ENCODE measurements at regions not wholly inside any gene's neighbourhood (a gene's known extent, or its start where the extent isn't known, plus 50 kb on each side); places are given as distances from the start of the nearest gene placed in this dataset.
"Not testable (repeated sequence)": the region's sequence is repeated elsewhere in the genome, so short reads cannot be mapped to it uniquely, and the experiment has no call there.

DNA sequence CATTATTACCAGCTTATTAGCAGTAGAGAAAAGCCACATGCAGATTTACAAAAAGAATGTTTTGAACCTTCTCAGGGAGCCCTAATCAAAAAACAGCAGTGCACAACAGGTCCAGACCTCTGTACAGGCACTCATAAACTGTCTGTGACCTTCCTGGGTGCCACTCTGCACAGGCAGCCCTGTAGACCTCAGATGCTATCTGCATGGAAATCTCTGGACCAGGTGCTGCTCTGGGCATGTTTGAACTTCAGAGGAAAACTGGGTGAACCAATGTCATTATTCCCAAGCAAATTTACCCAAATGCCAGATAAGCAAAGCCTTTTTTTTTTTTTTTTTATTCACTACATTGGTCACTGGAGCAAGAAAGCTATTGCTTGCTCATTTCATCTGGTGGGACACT is 104.2 kb downstream of the NPY start:
- H3K9me3 ChIP-seq (ENCODE audit: severe bottlenecking): no peaks in the 10 kb centered on the region
- TF ChIP-seq, protein P1, sequence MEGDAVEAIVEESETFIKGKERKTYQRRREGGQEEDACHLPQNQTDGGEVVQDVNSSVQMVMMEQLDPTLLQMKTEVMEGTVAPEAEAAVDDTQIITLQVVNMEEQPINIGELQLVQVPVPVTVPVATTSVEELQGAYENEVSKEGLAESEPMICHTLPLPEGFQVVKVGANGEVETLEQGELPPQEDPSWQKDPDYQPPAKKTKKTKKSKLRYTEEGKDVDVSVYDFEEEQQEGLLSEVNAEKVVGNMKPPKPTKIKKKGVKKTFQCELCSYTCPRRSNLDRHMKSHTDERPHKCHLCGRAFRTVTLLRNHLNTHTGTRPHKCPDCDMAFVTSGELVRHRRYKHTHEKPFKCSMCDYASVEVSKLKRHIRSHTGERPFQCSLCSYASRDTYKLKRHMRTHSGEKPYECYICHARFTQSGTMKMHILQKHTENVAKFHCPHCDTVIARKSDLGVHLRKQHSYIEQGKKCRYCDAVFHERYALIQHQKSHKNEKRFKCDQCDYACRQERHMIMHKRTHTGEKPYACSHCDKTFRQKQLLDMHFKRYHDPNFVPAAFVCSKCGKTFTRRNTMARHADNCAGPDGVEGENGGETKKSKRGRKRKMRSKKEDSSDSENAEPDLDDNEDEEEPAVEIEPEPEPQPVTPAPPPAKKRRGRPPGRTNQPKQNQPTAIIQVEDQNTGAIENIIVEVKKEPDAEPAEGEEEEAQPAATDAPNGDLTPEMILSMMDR (IDR thresholded peaks at IDR 0.05; ENCODE audit: low read depth, low read length): no peak
- no peak overlapping the region for H3K4me3 ChIP-seq (ENCODE audit: low read depth, low read length)
- H3K27ac ChIP-seq: no peak overlapping the region
- no peaks in the 10 kb centered on the region for H3K27me3 ChIP-seq (ENCODE audit: insufficient read depth, low read depth, severe bottlenecking)
- DNase-seq: no peak
- H3K36me3 ChIP-seq: no peaks in the 10 kb centered on the region

DNA sequence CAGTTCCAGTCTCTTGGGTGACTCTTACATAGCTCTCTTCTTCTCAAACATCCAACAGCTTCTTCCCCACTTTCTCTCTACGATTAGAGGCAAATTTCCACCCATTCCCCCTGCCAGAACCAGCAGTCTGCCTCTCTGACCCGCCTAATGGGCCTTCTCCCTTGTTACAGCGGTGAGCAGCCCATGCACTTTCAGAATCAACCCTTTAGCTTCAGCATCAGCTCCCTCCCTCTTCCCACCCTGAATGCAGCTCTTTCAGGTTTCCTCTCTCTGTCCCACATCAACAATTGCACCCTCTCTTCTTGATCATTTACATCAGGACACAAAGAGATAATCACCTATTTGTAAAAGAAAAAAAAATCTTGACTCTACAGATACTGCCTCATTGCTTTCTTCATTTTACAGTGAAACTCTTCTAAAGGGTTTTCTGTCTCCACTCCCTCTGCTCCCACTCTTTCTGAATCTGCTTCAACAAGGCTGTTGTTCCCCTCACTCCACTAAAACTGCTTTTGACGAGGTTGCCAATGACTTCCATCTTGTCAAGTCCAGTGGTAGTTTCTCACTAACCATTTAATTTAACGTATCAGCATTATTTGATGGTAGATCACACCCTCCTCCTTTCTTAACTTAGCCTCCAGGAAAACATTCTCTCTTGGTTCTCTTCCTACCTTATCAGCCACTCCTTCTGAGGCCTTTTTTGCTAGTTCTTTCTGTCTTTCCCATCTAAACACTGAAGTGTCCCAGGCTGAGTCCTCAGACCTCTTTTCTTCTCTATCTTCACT is 106.6 kb downstream of the NPY start:
- TF ChIP-seq, protein P1 (IDR thresholded peaks at IDR 0.05; ENCODE audit: low read depth, low read length): no peak
- Histone ChIP-seq H3K9me3 (ENCODE audit: severe bottlenecking) (no peaks in the 10 kb centered on the region), H3K27me3 (ENCODE audit: insufficient read depth, low read depth, severe bottlenecking) (no peaks in the 10 kb centered on the region), H3K36me3 (no peaks in the 10 kb centered on the region), H3K27ac (no peak overlapping the region), H3K4me3 (ENCODE audit: low read depth, low read length) (no peak overlapping the region)
- DNase-seq: no peak

DNA sequence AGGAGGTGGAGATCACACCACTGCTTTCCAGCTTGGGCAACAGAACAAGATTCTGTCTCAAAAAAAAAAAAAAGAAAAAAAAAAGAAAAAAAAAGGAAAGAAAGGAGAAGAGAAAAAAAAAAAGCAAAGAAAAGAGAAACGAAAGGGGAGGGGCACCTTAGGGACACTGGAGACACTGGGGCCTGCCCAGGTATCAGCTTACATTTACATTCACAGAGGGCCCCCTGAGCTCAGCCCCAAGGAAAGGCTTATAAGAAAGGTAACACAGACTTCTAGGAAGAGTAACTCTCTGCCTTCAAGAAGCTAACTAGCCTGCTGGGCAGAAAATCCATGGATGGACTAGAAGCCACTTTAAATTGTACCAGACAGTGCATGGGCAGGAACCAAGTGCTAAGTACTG is 108.8 kb downstream of the NPY start:
- no peaks in the 10 kb centered on the region for H3K27me3 ChIP-seq (ENCODE audit: insufficient read depth, low read depth, severe bottlenecking)
- no peak for DNase-seq
- TF ChIP-seq, protein P1 (IDR thresholded peaks at IDR 0.05; ENCODE audit: low read depth, low read length): no peak
- no peaks in the 10 kb centered on the region for H3K36me3 ChIP-seq
- H3K4me3 ChIP-seq (ENCODE audit: low read depth, low read length): no peak overlapping the region
- H3K27ac ChIP-seq: no peak overlapping the region
- H3K9me3 ChIP-seq (ENCODE audit: severe bottlenecking): no peaks in the 10 kb centered on the region

DNA sequence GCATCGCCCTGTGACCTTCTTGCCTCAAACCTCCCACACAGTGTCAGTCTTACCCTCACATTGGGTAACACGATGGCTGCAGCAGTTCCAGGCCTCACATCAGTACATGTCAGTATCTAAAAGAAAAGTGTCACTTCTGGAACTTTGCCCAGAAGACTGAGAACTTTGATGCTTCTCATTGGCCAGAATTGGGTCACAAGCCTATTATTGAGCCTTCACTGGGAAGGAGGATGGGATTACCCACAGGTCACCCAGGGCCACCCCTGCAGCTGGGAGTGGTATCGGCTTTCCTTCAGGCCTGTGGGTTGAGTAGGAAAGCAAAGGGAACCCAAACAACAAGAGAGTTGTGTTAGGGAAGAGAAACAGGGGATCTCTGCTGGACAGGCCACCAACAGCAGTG is 111.5 kb downstream of the NPY start:
- Histone ChIP-seq H3K27me3 (ENCODE audit: insufficient read depth, low read depth, severe bottlenecking) (no peaks in the 10 kb centered on the region), H3K9me3 (ENCODE audit: severe bottlenecking) (no peaks in the 10 kb centered on the region), H3K36me3 (no peaks in the 10 kb centered on the region), H3K4me3 (ENCODE audit: low read depth, low read length) (no peak overlapping the region), H3K27ac (no peak overlapping the region)
- TF ChIP-seq, protein P1 (IDR thresholded peaks at IDR 0.05; ENCODE audit: low read depth, low read length): no peak
- peak; percentile 70 for DNase-seq

DNA sequence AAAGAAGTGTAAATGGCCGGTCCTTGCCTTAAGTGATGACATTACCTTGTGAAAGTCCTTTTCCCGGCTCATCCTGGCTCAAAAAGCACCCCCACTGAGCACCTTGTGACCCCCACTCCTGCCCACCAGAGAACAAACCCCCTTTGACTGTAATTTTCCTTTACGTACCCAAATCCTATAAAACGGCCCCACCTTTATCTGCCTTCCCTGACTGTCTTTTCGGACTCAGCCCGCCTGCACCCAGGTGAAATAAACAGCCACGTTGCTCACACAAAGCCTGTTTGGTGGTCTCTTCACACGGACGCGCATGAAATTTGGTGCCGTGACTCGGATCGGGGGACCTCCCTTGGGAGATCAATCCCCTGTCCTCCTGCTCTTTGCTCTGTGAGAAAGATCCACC is 112.4 kb downstream of the NPY start:
- not testable (repeated sequence) for H3K27ac ChIP-seq

DNA sequence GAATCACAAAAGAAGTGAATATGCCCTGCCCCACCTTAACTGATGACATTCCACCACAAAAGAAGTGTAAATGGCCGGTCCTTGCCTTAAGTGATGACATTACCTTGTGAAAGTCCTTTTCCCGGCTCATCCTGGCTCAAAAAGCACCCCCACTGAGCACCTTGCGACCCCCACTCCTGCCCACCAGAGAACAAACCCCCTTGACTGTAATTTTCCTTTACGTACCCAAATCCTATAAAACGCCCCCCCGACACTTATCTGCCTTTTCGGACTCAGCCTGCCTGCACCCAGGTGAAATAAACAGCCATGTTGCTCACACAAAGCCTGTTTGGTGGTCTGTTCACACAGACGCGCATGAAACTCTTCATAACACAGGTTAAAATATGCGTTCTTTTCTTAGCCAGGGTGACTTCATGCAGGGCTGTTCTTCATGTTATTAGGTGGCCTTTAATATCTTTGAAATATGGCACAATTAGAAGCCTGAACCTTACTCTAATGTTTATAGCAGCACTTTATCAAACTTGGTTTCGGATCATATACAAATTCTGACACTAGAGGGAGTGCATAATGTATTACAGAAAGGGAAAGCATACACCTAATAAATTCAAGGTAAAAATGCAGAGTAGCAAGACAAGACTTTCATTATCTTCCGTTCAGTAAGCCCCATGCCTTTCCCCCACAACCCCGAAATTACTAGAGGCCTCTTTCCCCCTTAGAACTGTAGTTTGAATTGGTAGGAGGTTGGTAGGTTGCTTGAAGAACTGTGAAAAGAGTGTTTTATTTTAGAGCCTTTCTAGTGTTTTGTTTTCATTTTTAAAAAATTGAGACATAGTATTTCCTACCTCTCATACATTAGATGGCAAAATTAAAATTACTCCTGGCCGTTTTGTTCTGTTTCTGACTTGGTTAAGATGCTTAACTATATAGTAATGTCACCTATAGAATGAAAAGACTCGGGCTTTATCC is 117.9 kb downstream of the NPY start:
- H3K4me3 ChIP-seq (ENCODE audit: low read depth, low read length): no peak overlapping the region
- H3K27ac ChIP-seq: no peak overlapping the region
- H3K36me3 ChIP-seq: no peaks in the 10 kb centered on the region
- TF ChIP-seq, protein P1 (IDR thresholded peaks at IDR 0.05; ENCODE audit: low read depth, low read length): 0 out of 2 replicates have a peak, but pooled peaks have one; percentile 14
- no peaks in the 10 kb centered on the region for H3K27me3 ChIP-seq (ENCODE audit: insufficient read depth, low read depth, severe bottlenecking)
- no peak for DNase-seq
- no peaks in the 10 kb centered on the region for H3K9me3 ChIP-seq (ENCODE audit: severe bottlenecking)

More for the DNA sequence above, 112.4 kb downstream of the NPY start:
- not testable (repeated sequence) for H3K9me3 ChIP-seq (ENCODE audit: severe bottlenecking); H3K4me3 ChIP-seq (ENCODE audit: low read depth, low read length); H3K27me3 ChIP-seq (ENCODE audit: insufficient read depth, low read depth, severe bottlenecking); DNase-seq; H3K36me3 ChIP-seq
